WI38 (cell line): ENCODE measurements at regions not wholly inside any gene's neighbourhood (a gene's known extent, or its start where the extent isn't known, plus 50 kb on each side); places are given as distances from the start of the nearest gene placed in this dataset.

Experiments
- H3K4me3 ChIP-seq: 2 replicates; pipeline ENCODE4 v1.5.1; 2011; ENCODE audit warnings: low read depth, mild to moderate bottlenecking, control low read depth, low read length
- TF ChIP-seq, protein P1 (sequence below): IDR thresholded peaks from 2 replicates; pipeline ENCODE4 v1.5.1; 2012; ENCODE audit warnings: low read depth, mild to moderate bottlenecking, control low read depth, low read length

DNA sequence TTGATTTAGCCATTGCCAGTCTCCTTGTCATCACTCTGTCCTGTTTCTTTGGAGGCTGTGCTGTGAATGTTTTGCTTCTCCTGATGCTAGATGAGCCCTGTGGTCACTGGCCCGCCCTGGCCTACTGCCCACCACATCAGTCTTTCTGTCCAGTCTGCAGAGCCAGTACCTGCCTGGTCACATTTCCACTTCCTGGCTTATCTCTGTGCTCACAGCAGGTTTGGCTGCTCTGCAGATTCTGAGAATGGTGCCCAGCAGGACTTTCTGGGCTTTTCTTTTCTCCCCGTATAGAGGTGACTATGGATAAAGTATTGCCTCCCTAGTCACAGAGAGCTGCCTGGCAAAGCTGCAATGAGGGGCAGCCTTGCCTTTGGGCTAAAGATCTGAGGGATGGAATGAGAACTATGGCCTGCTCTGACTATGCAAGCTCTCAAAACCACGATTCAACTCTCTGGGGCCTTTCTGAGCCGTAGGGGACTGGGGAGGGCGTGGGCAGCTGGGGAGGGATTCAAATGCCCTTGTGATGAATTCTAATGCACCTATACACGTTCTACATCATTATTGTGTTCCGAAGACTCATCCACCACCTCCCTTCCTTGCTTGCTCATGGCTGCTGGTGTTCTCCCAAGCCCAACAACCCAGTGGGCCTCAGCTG lies 410.4 kb upstream of the NPVF start:
- TF ChIP-seq, protein P1, sequence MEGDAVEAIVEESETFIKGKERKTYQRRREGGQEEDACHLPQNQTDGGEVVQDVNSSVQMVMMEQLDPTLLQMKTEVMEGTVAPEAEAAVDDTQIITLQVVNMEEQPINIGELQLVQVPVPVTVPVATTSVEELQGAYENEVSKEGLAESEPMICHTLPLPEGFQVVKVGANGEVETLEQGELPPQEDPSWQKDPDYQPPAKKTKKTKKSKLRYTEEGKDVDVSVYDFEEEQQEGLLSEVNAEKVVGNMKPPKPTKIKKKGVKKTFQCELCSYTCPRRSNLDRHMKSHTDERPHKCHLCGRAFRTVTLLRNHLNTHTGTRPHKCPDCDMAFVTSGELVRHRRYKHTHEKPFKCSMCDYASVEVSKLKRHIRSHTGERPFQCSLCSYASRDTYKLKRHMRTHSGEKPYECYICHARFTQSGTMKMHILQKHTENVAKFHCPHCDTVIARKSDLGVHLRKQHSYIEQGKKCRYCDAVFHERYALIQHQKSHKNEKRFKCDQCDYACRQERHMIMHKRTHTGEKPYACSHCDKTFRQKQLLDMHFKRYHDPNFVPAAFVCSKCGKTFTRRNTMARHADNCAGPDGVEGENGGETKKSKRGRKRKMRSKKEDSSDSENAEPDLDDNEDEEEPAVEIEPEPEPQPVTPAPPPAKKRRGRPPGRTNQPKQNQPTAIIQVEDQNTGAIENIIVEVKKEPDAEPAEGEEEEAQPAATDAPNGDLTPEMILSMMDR: no peak

DNA sequence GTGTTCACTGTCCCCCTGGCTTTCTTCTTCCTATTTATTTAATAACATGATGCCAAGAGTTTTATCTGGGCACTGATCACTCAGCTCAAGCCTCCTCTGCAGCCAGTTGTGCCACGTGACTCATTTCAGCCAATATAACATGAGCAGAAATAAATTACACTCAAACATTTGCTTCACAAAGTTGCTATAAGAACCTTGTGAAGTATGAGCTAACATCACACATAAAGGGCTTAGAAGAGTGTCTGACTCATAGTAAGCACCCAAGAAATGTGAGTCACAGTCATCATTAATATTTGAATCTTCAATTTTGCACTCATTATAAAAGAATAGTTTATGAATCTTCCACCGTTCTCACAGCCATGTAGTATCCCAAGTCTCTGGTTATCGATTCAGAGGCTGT lies 414.6 kb upstream of the NPVF start:
- TF ChIP-seq, protein P1: no peak
- no peak overlapping the region for H3K4me3 ChIP-seq

More for the DNA sequence above, 410.4 kb upstream of the NPVF start:
- H3K4me3 ChIP-seq: no peak overlapping the region

DNA sequence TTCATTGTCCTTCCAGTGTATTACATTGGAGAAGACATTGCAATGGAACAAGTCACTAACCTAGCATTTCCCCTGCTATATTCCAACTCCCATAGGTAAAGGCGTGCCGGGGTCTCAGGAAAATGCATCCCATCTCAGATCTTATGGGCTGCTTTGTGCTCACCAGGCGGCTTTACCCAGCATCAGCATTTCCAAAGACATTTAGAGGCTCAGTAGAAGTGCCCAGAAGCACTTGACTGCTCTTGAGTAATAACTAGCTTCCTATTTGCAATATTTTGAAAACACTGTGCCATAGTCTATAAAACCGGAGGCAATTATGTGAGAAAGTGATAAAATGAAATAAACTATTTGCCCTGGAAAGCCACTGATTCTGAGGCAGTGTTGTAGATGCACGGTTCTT lies 415.0 kb upstream of the NPVF start:
- H3K4me3 ChIP-seq: no peak overlapping the region
- TF ChIP-seq, protein P1: no peak

DNA sequence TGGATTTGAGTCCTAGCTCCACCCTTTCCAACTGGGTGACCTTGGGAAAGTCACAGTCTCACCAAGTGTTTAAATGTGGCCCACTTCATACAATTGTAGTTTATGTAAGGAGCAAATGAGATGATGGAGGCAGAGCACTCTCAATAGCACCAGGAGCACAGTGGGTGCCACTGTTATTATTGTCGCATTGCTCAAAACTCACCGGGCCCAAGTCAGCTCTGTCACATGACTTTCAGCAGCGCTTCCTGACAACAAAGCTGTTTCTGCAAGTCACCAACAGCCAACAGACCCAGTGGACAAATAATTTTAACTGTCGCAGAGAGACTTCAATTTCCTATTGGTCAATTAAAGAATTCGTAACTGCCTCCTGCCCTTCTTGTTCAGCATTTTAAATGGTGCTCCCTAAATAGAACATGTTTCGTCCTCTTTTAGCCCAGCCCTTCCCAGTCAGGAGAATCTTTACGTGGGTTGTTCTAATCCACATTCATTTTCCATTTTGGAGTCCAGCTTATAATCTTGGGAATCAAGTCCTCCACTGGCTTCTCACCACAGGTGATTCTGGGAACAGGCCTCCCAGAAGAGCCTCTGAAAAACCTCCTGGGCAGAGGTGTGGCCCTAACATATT lies 415.6 kb upstream of the NPVF start:
- no peak overlapping the region for H3K4me3 ChIP-seq
- TF ChIP-seq, protein P1: no peak

DNA sequence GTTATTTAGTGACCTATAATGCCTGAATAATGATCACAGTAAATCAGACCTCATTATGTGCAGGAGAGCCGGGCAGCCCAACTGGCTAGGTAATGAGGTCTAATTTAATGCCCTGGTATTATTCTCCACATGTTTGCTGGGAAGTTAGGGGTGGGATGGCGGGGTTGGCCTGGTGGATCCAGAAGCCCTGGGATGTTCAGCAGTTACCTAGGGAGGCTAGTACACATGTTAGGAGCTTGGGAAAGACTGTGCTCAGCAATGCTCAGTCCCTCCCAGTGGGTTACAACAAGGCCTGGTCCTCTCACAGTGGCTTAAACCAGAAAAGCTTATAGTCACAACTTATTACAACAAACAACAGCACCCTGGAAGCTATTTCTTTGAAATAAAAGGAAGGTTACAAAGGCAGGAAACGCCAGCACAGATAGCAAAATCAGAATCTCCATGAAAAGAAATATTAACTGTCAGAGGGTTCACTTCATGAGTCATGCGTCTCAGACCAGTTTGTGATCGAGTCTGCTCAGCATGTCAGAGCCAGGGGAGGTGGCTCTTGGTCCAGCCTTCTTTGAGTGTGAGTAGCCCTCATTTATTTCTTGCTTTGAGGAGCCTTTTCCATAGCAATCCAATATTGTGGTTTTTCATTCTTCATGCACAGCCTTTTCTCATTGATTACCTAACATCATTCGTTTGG lies 418.6 kb upstream of the NPVF start:
- TF ChIP-seq, protein P1: no peak
- no peak overlapping the region for H3K4me3 ChIP-seq

DNA sequence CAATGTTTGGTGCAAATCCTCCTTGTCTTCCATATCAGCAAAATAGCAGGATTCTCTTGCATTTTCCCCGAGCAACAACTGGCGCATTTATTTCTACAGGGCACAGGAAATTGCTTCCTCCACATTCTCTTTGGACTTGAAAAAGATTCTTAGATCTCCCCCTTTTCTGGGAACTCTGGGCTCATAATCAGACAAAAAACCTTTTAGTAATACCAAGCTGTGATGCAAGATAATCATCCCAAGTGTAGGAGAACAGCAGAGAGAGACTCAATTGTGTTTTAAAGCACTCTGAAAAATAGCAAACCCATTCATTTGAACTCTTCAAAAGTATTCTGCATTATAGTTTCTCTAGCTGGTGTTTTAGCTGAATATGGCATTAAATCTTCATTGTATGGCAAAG lies 419.6 kb upstream of the NPVF start:
- TF ChIP-seq, protein P1: no peak
- H3K4me3 ChIP-seq: no peak overlapping the region

DNA sequence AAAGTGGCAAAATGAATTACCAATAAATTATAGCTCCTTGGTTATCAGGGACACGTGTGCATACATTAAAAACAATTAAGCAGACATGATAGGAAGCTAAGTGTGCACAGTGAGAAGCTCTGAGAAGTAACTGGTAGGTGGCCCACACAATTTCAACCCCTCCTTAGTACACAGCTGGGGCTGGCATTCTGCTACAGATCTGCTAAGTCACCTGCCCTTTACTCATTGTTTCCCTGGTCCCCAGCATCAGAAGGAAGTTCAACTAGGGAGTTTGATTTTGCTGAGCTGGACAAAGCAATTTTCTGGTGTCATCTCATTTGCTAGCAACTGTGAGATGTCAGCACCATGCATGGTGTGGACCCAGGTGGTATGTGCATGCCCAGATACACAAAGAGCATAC lies 424.1 kb upstream of the NPVF start:
- H3K4me3 ChIP-seq: no peak overlapping the region
- TF ChIP-seq, protein P1: no peak
